NCI-H146 treated with DMSO at 0.1 percent for 48 hours (cell line): ENCODE measurements at regions not wholly inside any gene's neighbourhood (a gene's known extent, or its start where the extent isn't known, plus 50 kb on each side); places are given as distances from the start of the nearest gene placed in this dataset.

Source experiments
- DNase-seq: peaks from one replicate; lab custom pipeline; 2025; ENCODE audit not compliant: unreplicated experiment; lab: John Stamatoyannopoulos, UW

- no peak for DNase-seq
Observed at GRCh38 chr10:52836816-52837215, 64.2 kb upstream of the MBL2 start.
